SK-N-SH (cell line): ENCODE measurements at regions not wholly inside any gene's neighbourhood (a gene's known extent, or its start where the extent isn't known, plus 50 kb on each side); places are given as distances from the start of the nearest gene placed in this dataset.
"Not testable (repeated sequence)": the region's sequence is repeated elsewhere in the genome, so short reads cannot be mapped to it uniquely, and the experiment has no call there.

ENCODE experiments used
- CTCF ChIA-PET: fragments of 300-600, 350-600 bp; formaldehyde crosslinking; extraction: SDS; loops from one replicate; lab custom pipeline; 2021; lab: Yijun Ruan, JAX
- POLR2A ChIA-PET: fragments of 350-600 bp; sonication (Branson Sonifier 250); formaldehyde crosslinking; extraction: SDS; loops from one replicate; lab custom pipeline; 2020; ENCODE audit warnings: antibody characterized with exemption, inconsistent platforms; lab: Yijun Ruan, JAX
- DNase-seq: peaks from one replicate; pipeline ENCODE4 v3.0.0; 2012
- H2AFZ ChIP-seq: fragments of 200-600 bp; sonication (generic); 2 replicates; pipeline ENCODE4 v1.8.1; 2016; ENCODE audit warnings: antibody characterized with exemption, mild to moderate bottlenecking, low read depth
- H3F3A ChIP-seq: fragments of 200-600 bp; sonication (generic); replicated peaks from 2 replicates; pipeline ENCODE3; 2016; ENCODE audit warnings: antibody characterized with exemption, mild to moderate bottlenecking; ENCODE audit not compliant: insufficient read depth
- H3K27ac ChIP-seq, 2 experiments: fragments of 200-500 bp in 1 of 2; fragments of 200-600 bp in 1 of 2; sonication (Bioruptor generic) in 1 of 2; sonication (generic), shearing (Covaris generic) in 1 of 2; 2 replicates each; pipeline versions ENCODE4 v1.5.1 to v1.6.1; 2014 to 2016; ENCODE audit warnings: low read depth in 2 of 2, inconsistent platforms in 1 of 2, low read length in 1 of 2, mild to moderate bottlenecking in 1 of 2, mixed read lengths in 1 of 2
- H3K27me3 ChIP-seq: fragments of 200-600 bp; sonication (generic), shearing (Covaris generic); 2 replicates; pipeline ENCODE4 v1.6.1; 2016; ENCODE audit warnings: mixed run types; ENCODE audit not compliant: insufficient read depth
- H3K36me3 ChIP-seq, 2 experiments: fragments of 200-500 bp in 1 of 2; fragments of 200-600 bp in 1 of 2; sonication (Bioruptor generic) in 1 of 2; sonication (generic) in 1 of 2; replicated peaks in 1 of 2; 2 replicates each; pipeline versions ENCODE3 to v1.5.1; 2014 to 2016; ENCODE audit warnings: low read length in 1 of 2, mild to moderate bottlenecking in 1 of 2; ENCODE audit not compliant: insufficient read depth in 2 of 2, control insufficient read depth in 1 of 2
- H3K4me1 ChIP-seq, 2 experiments: fragments of 200-500 bp in 1 of 2; fragments of 200-600 bp in 1 of 2; sonication (Bioruptor generic) in 1 of 2; sonication (generic), shearing (Covaris generic) in 1 of 2; 2 replicates each; pipeline versions ENCODE4 v1.5.1 to v1.6.1; 2014 to 2016; ENCODE audit warnings: low read depth in 1 of 2, low read length in 1 of 2, mixed run types in 1 of 2; ENCODE audit not compliant: insufficient read depth in 2 of 2, control insufficient read depth in 1 of 2
- H3K4me2 ChIP-seq: fragments of 200-600 bp; sonication (generic), shearing (Covaris generic); 2 replicates; pipeline ENCODE4 v1.6.1; 2017; ENCODE audit warnings: mixed run types
- H3K4me3 ChIP-seq, 2 experiments: fragments of 200-500 bp in 1 of 2; fragments of 200-600 bp in 1 of 2; sonication (Bioruptor generic) in 1 of 2; sonication (generic), shearing (Covaris generic) in 1 of 2; 2 replicates each; pipeline versions ENCODE4 v1.5.1 to v1.8.1; 2014 to 2016; ENCODE audit warnings: low read depth in 2 of 2, inconsistent platforms in 1 of 2, low read length in 1 of 2, mild to moderate bottlenecking in 1 of 2, mixed read lengths in 1 of 2, moderate library complexity in 1 of 2
- H3K79me2 ChIP-seq: fragments of 200-600 bp; sonication (generic); 2 replicates; pipeline ENCODE4 v1.8.1; 2017; ENCODE audit warnings: mild to moderate bottlenecking; ENCODE audit not compliant: insufficient read depth
- H3K9ac ChIP-seq: fragments of 200-600 bp; sonication (generic); 2 replicates; pipeline ENCODE4 v1.6.1; 2017; ENCODE audit warnings: mixed run types
- H3K9me2 ChIP-seq: fragments of 200-600 bp; sonication (generic); 2 replicates; pipeline ENCODE4 v1.6.1; 2017; ENCODE audit warnings: mixed run types
- H3K9me3 ChIP-seq: fragments of 200-600 bp; sonication (generic); 2 replicates; pipeline ENCODE4 v1.6.1; 2017; ENCODE audit warnings: mixed run types, mild to moderate bottlenecking, moderate library complexity
- H4K20me1 ChIP-seq: fragments of 200-600 bp; sonication (generic); 2 replicates; pipeline ENCODE4 v1.6.1; 2017; ENCODE audit warnings: mild to moderate bottlenecking, mixed run types; ENCODE audit not compliant: insufficient read depth
- CHD2 ChIP-seq: fragments of 150-350 bp; IDR thresholded peaks from 2 replicates; pipeline ENCODE4 v1.6.1; 2018; ENCODE audit warnings: low read length; ENCODE audit not compliant: partially characterized antibody
- EP300 ChIP-seq, 2 experiments: IDR thresholded peaks; 2 replicates each; pipeline versions ENCODE4 v1.4.0 to v1.6.1; 2012; ENCODE audit warnings: borderline replicate concordance in 1 of 2, low read depth in 1 of 2, low read length in 1 of 2
- FOXJ3 ChIP-seq: sonication (generic); formaldehyde crosslinking; IDR thresholded peaks from 2 replicates; pipeline ENCODE4 v1.5.1; 2020; ENCODE audit warnings: mild to moderate bottlenecking, missing genetic modification reagents
- FOXM1 ChIP-seq: IDR thresholded peaks from 2 replicates; pipeline ENCODE4 v1.4.0; 2012; ENCODE audit warnings: low read depth, mild to moderate bottlenecking
- GABPA ChIP-seq: IDR thresholded peaks from 2 replicates; pipeline ENCODE4 v1.4.0; 2012; ENCODE audit warnings: low read depth, mild to moderate bottlenecking
- GATA2 ChIP-seq: sonication (generic); formaldehyde crosslinking; IDR thresholded peaks from 2 replicates; pipeline ENCODE4 v1.5.0; 2020; ENCODE audit warnings: mild to moderate bottlenecking, missing genetic modification reagents
- JUND ChIP-seq: IDR thresholded peaks from 2 replicates; pipeline ENCODE4 v1.4.0; 2012
- MAX ChIP-seq: IDR thresholded peaks from 2 replicates; pipeline ENCODE4 v1.4.0; 2012; ENCODE audit warnings: low read depth
- MEF2A ChIP-seq: IDR thresholded peaks from 2 replicates; pipeline ENCODE4 v1.4.0; 2012; ENCODE audit warnings: low read depth, borderline replicate concordance
- MXI1 ChIP-seq: IDR thresholded peaks from 2 replicates; pipeline ENCODE4 v1.6.1; 2012; ENCODE audit warnings: mild to moderate bottlenecking, low read depth, low read length, improper control_type of control experiment
- NFIC ChIP-seq: IDR thresholded peaks from 2 replicates; pipeline ENCODE4 v1.4.0; 2012; ENCODE audit warnings: borderline replicate concordance
- NRF1 ChIP-seq: IDR thresholded peaks from 2 replicates; pipeline ENCODE4 v1.6.1; 2012; ENCODE audit warnings: low read depth, mild to moderate bottlenecking, low read length
- POLR2AphosphoS5 ChIP-seq: IDR thresholded peaks from 2 replicates; pipeline ENCODE4 v1.6.1; 2012; ENCODE audit warnings: low read depth, low read length
- RAD21 ChIP-seq: IDR thresholded peaks from 2 replicates; pipeline ENCODE4 v1.6.1; 2012; ENCODE audit warnings: mild to moderate bottlenecking, low read length
- RFX5 ChIP-seq: IDR thresholded peaks from 2 replicates; pipeline ENCODE4 v1.6.1; 2012; ENCODE audit warnings: mild to moderate bottlenecking, improper control_type of control experiment, low read length
- SIN3A ChIP-seq: IDR thresholded peaks from 2 replicates; pipeline ENCODE4 v1.6.1; 2012; ENCODE audit warnings: low read depth, mild to moderate bottlenecking, low read length, moderate library complexity, borderline replicate concordance
- SMC3 ChIP-seq: IDR thresholded peaks from 2 replicates; pipeline ENCODE4 v1.6.1; 2012; ENCODE audit warnings: low read depth, low read length, improper control_type of control experiment
- TAF1 ChIP-seq: IDR thresholded peaks from 2 replicates; pipeline ENCODE4 v1.6.1; 2012; ENCODE audit warnings: low read depth, mild to moderate bottlenecking, low read length, moderate library complexity, borderline replicate concordance
- TEAD4 ChIP-seq: IDR thresholded peaks from 2 replicates; pipeline ENCODE4 v1.4.0; 2012; ENCODE audit warnings: mild to moderate bottlenecking, borderline replicate concordance; ENCODE audit not compliant: insufficient read depth
- YY1 ChIP-seq: IDR thresholded peaks from 2 replicates; pipeline ENCODE4 v1.4.0; 2012; ENCODE audit warnings: low read depth, mild to moderate bottlenecking
- ZBTB33 ChIP-seq: IDR thresholded peaks from 2 replicates; pipeline ENCODE4 v1.4.0; 2012; ENCODE audit warnings: low read depth, borderline replicate concordance
- whole genome bisulfite sequencing: methylation state at CpG from one replicate; pipeline ENCODE4 v1.1.6; 2017; ENCODE audit warnings: low lambda C conversion rate; 5-methylcytosine and 5-hydroxymethylcytosine counted together

GRCh38 chr1:191714845-191715244, 443.4 kb upstream of the RGS18 start:
- 3% methylated on average over 2 of the region's 2 CpGs for WGBS
- no peak overlapping the region for H3K9ac ChIP-seq
- H3K9me2 ChIP-seq, result no peaks in the 10 kb centered on the region
- no peak overlapping the region for H3K4me3 ChIP-seq
- no peak for DNase-seq
- no peak overlapping the region for H3K4me2 ChIP-seq
- no peak overlapping the region for H3K27ac ChIP-seq
- H3F3A ChIP-seq, result no peaks in the 10 kb centered on the region
- no peaks in the 10 kb centered on the region for H3K9me3 ChIP-seq
- TF ChIP-seq SIN3A (no peak), NFIC (no peak), RFX5 (no peak), CHD2 (no peak), EP300 (IDR thresholded peaks at IDR 0.05; ENCODE audit: borderline replicate concordance in 1 of 2, low read depth in 1 of 2, low read length in 1 of 2) (no peak), RAD21 (no peak)
- H4K20me1 ChIP-seq, result no peaks in the 10 kb centered on the region
- no peaks in the 10 kb centered on the region for H3K79me2 ChIP-seq
- no peak overlapping the region for H2AFZ ChIP-seq
- no peaks in the 10 kb centered on the region; a peak in 1 of 4 replicates for H3K4me1 ChIP-seq
- ChIA-PET CTCF (no interaction called here), POLR2A (no interaction called here)
- H3K27me3 ChIP-seq, result no peaks in the 10 kb centered on the region
- no peaks in the 10 kb centered on the region for H3K36me3 ChIP-seq

GRCh38 chr1:191729742-191730141, 428.5 kb upstream of the RGS18 start:
- no peak overlapping the region for H3K4me3 ChIP-seq
- no peak overlapping the region for H3K27ac ChIP-seq
- H3K9me3 ChIP-seq, result no peaks in the 10 kb centered on the region
- H3K9ac ChIP-seq, result no peak overlapping the region
- TF ChIP-seq ZBTB33, result no peak
- no peak for TF ChIP-seq TEAD4
- TF ChIP-seq JUND, result no peak
- no peak for TF ChIP-seq MEF2A
- TF ChIP-seq FOXJ3 (CRISPR knock-in tag), result no peak
- no peak for TF ChIP-seq SIN3A
- TF ChIP-seq FOXM1, result no peak
- TF ChIP-seq NRF1, result no peak
- TF ChIP-seq GABPA, result no peak
- TF ChIP-seq POLR2AphosphoS5, result no peak
- TF ChIP-seq EP300 (IDR thresholded peaks at IDR 0.05; ENCODE audit: borderline replicate concordance in 1 of 2, low read depth in 1 of 2, low read length in 1 of 2), result no peak
- TF ChIP-seq YY1, result no peak
- no peak for TF ChIP-seq SMC3
- TF ChIP-seq MAX, result no peak
- no peak for TF ChIP-seq MXI1
- TF ChIP-seq GATA2 (CRISPR knock-in tag), result no peak
- no peak for TF ChIP-seq TAF1
- no peak for TF ChIP-seq RFX5
- TF ChIP-seq, all 33 proteins: peak for 0
- Histone ChIP-seq H3F3A (no peaks in the 10 kb centered on the region), H4K20me1 (no peaks in the 10 kb centered on the region), H3K9me2 (no peaks in the 10 kb centered on the region), H3K4me1 (no peaks in the 10 kb centered on the region), H3K79me2 (no peaks in the 10 kb centered on the region), H2AFZ (no peak overlapping the region), H3K27me3 (no peaks in the 10 kb centered on the region), H3K4me2 (no peak overlapping the region), H3K36me3 (no peaks in the 10 kb centered on the region)
- POLR2A ChIA-PET, result no interaction called here
- WGBS, result 3% methylated on average over 3 of the region's 3 CpGs
- CTCF ChIA-PET, result no interaction called here
- DNase-seq, result no peak

- H3K79me2 ChIP-seq, H2AFZ ChIP-seq, POLR2A ChIA-PET, H3K9ac ChIP-seq, CTCF ChIA-PET, H3K9me3 ChIP-seq, H3F3A ChIP-seq, H3K9me2 ChIP-seq, H4K20me1 ChIP-seq, H3K4me1 ChIP-seq, H3K4me2 ChIP-seq, H3K27me3 ChIP-seq, H3K36me3 ChIP-seq, DNase-seq, H3K27ac ChIP-seq, H3K4me3 ChIP-seq: not testable (repeated sequence)
- WGBS, result 57% methylated on average over 11 of the region's 49 CpGs
These were observed 426.5 kb upstream of the RGS18 start for GRCh38 chr1:191731608-191732302.
